Vagina (tissue), 2 donors: ENCODE measurements at regions not wholly inside any gene's neighbourhood (a gene's known extent, or its start where the extent isn't known, plus 50 kb on each side); places are given as distances from the start of the nearest gene placed in this dataset.

ENCODE experiments used
- DNase-seq, 2 donors: peaks; one replicate each; pipeline ENCODE4 v3.0.0-alpha.2; 2017; ENCODE audit errors: extremely low spot score in 2 of 2
- H3K27ac ChIP-seq: fragments of 200-600 bp; sonication (generic); one replicate; pipeline ENCODE4 v1.5.1; 2019
- H3K27me3 ChIP-seq: fragments of 200-600 bp; sonication (generic); one replicate; pipeline ENCODE4 v1.5.1; 2019
- H3K36me3 ChIP-seq, 2 donors: fragments of 200-600 bp; sonication (generic); one replicate each; pipeline ENCODE4 v1.5.1; 2017 to 2019
- H3K4me1 ChIP-seq: fragments of 200-600 bp; sonication (generic); one replicate; pipeline ENCODE4 v1.5.1; 2019
- H3K4me3 ChIP-seq, 2 donors: fragments of 200-600 bp; sonication (generic); 1 replicate in 1 of 2; 2 replicates in 1 of 2; pipeline ENCODE4 v1.5.1; 2016 to 2019
- H3K9me3 ChIP-seq: fragments of 200-600 bp; sonication (generic); one replicate; pipeline ENCODE4 v1.5.1; 2019
- CTCF ChIP-seq, 3 experiments: fragments of 450-650 bp in 2 of 3; fragments of 200-600 bp in 1 of 3; sonication (generic) in 1 of 3; IDR thresholded peaks; one replicate each; pipeline ENCODE4 v1.5.1; 2017 to 2019; ENCODE audit warnings: antibody characterized with exemption in 3 of 3, mild to moderate bottlenecking in 2 of 3, moderate library complexity in 2 of 3
- POLR2A ChIP-seq, 2 donors: fragments of 450-650 bp; IDR thresholded peaks; one replicate each; pipeline ENCODE4 v1.6.1; 2017; ENCODE audit warnings: antibody characterized with exemption in 2 of 2, mild to moderate bottlenecking in 2 of 2, moderate library complexity in 2 of 2
- POLR2AphosphoS5 ChIP-seq, 2 donors: sonication (generic); formaldehyde crosslinking; IDR thresholded peaks; one replicate each; pipeline ENCODE4 v1.9.0; 2017; ENCODE audit warnings: antibody characterized with exemption in 2 of 2, mild to moderate bottlenecking in 2 of 2, low read depth in 1 of 2; ENCODE audit not compliant: insufficient read depth in 1 of 2
- intact Hi-C: fragments of 100-400 bp; cut with DNase I; formaldehyde crosslinking; loops from one replicate; pipeline ENCODE4 v1.15.1; 2023

GRCh38 chr6:138560130-138560860 lies 61.0 kb upstream of the NHSL1 start:
- Histone ChIP-seq H3K27me3 (no peaks in the 10 kb centered on the region), H3K36me3 (no peaks in the 10 kb centered on the region), H3K27ac (no peak overlapping the region), H3K9me3 (no peaks in the 10 kb centered on the region), H3K4me3 (no peak overlapping the region), H3K4me1 (no peaks in the 10 kb centered on the region)
- intact Hi-C loops, result no loop called here
- DNase-seq, result no peak
- TF ChIP-seq POLR2A (IDR thresholded peaks at IDR 0.05) (no peak), POLR2AphosphoS5 (IDR thresholded peaks at IDR 0.05; ENCODE audit: insufficient read depth in 1 of 2, low read depth in 1 of 2) (no peak), CTCF (IDR thresholded peaks at IDR 0.05) (no peak)

GRCh38 chr6:138562691-138563090 lies 63.4 kb upstream of the NHSL1 start:
- Histone ChIP-seq H3K4me3 (no peak overlapping the region), H3K27ac (no peak overlapping the region), H3K9me3 (no peaks in the 10 kb centered on the region), H3K4me1 (no peaks in the 10 kb centered on the region), H3K27me3 (no peaks in the 10 kb centered on the region), H3K36me3 (no peaks in the 10 kb centered on the region)
- DNase-seq, result no peak
- intact Hi-C loops, result no loop called here
- TF ChIP-seq POLR2A (IDR thresholded peaks at IDR 0.05), result no peak
- no peak for TF ChIP-seq POLR2AphosphoS5 (IDR thresholded peaks at IDR 0.05; ENCODE audit: insufficient read depth in 1 of 2, low read depth in 1 of 2)
- TF ChIP-seq CTCF (IDR thresholded peaks at IDR 0.05), result no peak

- Histone ChIP-seq H3K27me3 (no peaks in the 10 kb centered on the region), H3K4me3 (no peak overlapping the region), H3K27ac (no peak overlapping the region), H3K36me3 (no peaks in the 10 kb centered on the region), H3K9me3 (no peaks in the 10 kb centered on the region), H3K4me1 (no peaks in the 10 kb centered on the region)
- TF ChIP-seq CTCF (IDR thresholded peaks at IDR 0.05), result no peak
- no peak for TF ChIP-seq POLR2A (IDR thresholded peaks at IDR 0.05)
- no peak for TF ChIP-seq POLR2AphosphoS5 (IDR thresholded peaks at IDR 0.05; ENCODE audit: insufficient read depth in 1 of 2, low read depth in 1 of 2)
- no peak for DNase-seq
- intact Hi-C loops, result no loop called here
Observed at GRCh38 chr6:138563231-138563630, 63.9 kb upstream of the NHSL1 start.

- Histone ChIP-seq H3K36me3 (no peaks in the 10 kb centered on the region), H3K27me3 (no peaks in the 10 kb centered on the region), H3K4me3 (no peak overlapping the region), H3K27ac (no peak overlapping the region), H3K9me3 (no peaks in the 10 kb centered on the region), H3K4me1 (no peaks in the 10 kb centered on the region)
- intact Hi-C loops, result no loop called here
- TF ChIP-seq POLR2A (IDR thresholded peaks at IDR 0.05) (no peak), CTCF (IDR thresholded peaks at IDR 0.05) (no peak), POLR2AphosphoS5 (IDR thresholded peaks at IDR 0.05; ENCODE audit: insufficient read depth in 1 of 2, low read depth in 1 of 2) (no peak)
- DNase-seq, result no peak
Observed at GRCh38 chr6:138563650-138564049, 64.4 kb upstream of the NHSL1 start.

- DNase-seq, result no peak
- no peak for TF ChIP-seq CTCF (IDR thresholded peaks at IDR 0.05)
- TF ChIP-seq POLR2A (IDR thresholded peaks at IDR 0.05), result no peak
- no peak for TF ChIP-seq POLR2AphosphoS5 (IDR thresholded peaks at IDR 0.05; ENCODE audit: insufficient read depth in 1 of 2, low read depth in 1 of 2)
- intact Hi-C loops, result no loop called here
Observed at GRCh38 chr6:138564170-138564721, 65.0 kb upstream of the NHSL1 start.

More at GRCh38 chr6:138564170-138564721, 65.0 kb upstream of the NHSL1 start:
- Histone ChIP-seq H3K27me3 (no peaks in the 10 kb centered on the region), H3K9me3 (no peaks in the 10 kb centered on the region), H3K27ac (no peak overlapping the region), H3K36me3 (no peaks in the 10 kb centered on the region), H3K4me1 (no peaks in the 10 kb centered on the region), H3K4me3 (no peak overlapping the region)
